ENCODE measurements at regions not wholly inside any gene's neighbourhood (a gene's known extent, or its start where the extent isn't known, plus 50 kb on each side); places are given as distances from the start of the nearest gene placed in this dataset.

DNA sequence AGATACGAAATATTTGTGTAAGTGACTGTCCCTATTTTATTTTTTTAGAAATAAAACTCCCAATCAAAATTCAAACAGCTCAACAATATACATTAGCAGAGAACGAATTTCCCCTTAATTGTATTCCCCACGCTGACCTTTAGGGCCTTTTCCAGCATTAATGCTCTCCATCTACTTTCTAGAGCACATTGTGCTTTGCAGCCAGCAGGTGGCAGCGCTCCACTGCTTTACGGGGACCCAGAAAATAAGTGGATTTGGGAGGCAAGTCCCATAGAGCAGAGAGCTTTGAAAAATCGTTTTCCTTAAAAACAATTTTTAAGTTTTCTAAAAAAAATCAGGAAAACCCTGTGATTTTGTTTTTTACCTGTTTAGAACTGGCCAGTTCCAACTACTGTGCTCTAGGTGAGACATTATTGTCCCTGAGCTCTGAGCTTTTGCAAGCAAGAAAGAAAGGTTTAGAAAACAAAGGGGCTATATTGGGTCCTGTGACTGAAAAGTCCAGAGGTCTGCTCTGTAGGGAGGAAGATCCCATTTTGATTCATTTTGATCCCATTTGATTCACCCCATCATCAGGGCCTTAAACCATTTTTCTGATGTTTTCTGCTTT lies 144.4 kb upstream of the ZNF644 start:
- Mint-ChIP-seq H3K27me3 (peaks cover 0 to 8% of the 10 kb centered on the region in 2 donors), H3K36me3 (no peaks in the 10 kb centered on the region), H3K4me3 (no peak overlapping the region), H3K27ac (no peak overlapping the region), H3K9me3 (no peaks in the 10 kb centered on the region), H3K4me1 (peaks cover 3 to 8% of the 10 kb centered on the region in 2 donors)
- DNase-seq, result no peak
- peak in 1 of 2 donors; percentile 49 for ATAC-seq (replicated peaks)

DNA sequence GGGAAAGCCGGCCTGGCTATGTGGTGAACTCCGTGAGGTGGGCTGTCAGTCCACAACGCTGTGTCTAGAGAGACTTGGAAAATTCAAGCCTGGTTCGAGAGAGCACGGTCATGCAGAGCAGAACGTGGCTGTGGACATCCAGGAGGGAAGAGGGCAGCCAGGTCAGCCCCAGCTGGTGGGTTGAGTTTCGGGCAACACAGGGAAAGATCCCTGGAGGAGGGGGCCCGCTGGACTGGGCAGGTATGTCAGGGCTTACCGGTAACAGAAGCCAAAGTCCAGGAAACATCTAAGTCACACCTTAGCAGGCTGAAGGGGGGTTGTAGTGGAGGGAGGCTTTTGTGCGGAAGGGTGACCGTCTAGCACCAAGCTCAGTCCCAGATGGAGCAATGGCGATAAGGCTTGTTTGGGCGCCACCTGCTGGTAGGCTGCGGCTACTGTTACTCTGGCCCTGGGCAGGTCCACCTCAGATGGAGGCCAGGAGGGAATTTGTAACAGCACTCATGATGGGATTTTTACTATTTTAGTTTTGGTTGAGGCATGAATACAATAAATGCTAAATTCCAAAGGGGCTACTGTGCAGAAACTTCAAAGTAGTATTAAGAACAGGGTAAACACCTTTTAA lies 143.3 kb upstream of the ZNF644 start:
- Mint-ChIP-seq H3K27ac (no peak overlapping the region), H3K4me3 (no peak overlapping the region), H3K27me3 (peaks cover 0 to 8% of the 10 kb centered on the region in 2 donors), H3K9me3 (no peaks in the 10 kb centered on the region), H3K4me1 (peaks cover 3 to 8% of the 10 kb centered on the region in 2 donors), H3K36me3 (no peaks in the 10 kb centered on the region)
- peak; percentile 98 for ATAC-seq (replicated peaks)
- peak; percentile 55 for DNase-seq

DNA sequence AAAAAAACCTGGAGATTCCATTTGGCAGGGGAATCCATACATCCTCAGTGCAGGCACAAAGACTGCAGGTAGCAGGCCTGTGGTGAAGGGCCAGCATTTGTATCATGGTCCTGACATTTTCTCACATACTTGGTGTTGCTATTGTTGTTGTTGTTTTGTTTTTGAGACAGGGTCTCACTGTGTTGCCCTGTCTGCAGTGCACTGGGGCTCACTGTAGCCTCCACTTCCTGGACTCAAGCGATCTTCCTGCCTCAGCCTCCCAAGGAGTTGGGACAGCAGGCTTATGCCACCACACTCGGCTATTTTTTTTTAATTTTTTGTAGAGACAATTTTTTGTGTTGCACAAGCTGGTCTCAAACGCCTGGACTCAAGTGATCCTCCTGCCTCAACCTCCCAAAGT lies 140.8 kb upstream of the ZNF644 start:
- Mint-ChIP-seq H3K27ac (no peak overlapping the region), H3K4me3 (no peak overlapping the region), H3K4me1 (peaks cover 3 to 8% of the 10 kb centered on the region in 2 donors), H3K9me3 (no peaks in the 10 kb centered on the region), H3K27me3 (peaks cover 0 to 3% of the 10 kb centered on the region in 2 donors), H3K36me3 (no peaks in the 10 kb centered on the region)
- ATAC-seq (replicated peaks) (no peak), DNase-seq (no peak)

DNA sequence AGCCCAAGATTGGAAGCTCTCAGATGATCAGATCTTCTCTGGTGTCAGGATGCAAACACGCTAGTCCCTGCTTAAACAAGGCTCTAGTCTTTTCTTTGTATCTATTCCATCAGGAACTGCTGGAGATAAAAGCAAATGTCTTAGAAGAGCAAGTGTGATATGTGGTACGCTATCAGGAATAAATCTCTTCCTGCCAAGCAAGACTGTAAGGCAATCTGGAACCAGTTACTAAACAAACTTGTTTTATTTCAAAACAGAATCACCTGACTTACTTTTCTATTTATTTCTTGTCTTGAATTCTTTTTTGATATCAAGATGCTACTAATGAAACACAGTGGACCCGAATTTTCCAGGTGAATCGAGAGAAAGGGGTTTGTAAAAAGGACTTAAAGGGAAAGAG lies 139.9 kb upstream of the ZNF644 start:
- Mint-ChIP-seq H3K4me1 (peaks cover 3 to 8% of the 10 kb centered on the region in 2 donors), H3K27me3 (peaks cover 0 to 6% of the 10 kb centered on the region in 2 donors), H3K27ac (no peak overlapping the region), H3K36me3 (no peaks in the 10 kb centered on the region), H3K9me3 (no peaks in the 10 kb centered on the region), H3K4me3 (no peak overlapping the region)
- DNase-seq, result no peak
- no peak for ATAC-seq (replicated peaks)

DNA sequence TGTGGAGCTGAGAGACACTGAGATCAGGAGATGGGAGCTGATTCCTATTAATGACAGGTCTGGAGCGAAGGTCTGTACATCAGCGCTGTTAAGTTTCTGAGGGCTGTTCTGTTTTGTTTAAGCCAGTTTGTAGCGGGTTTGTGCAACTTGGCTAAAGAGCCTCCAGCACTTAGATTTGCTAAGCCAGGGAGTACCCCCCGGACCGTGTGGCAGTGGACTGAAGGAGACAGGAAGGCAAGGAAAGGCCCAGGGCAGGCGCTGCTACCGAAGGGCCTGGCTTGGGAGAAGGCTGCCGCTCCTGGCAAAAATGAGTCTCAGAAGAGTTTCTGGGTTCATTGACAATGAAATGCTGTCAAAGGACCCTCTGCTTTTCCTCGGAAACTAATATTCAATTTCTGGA lies 139.3 kb upstream of the ZNF644 start:
- peaks cover 0 to 10% of the 10 kb centered on the region in 2 donors for H3K27me3 Mint-ChIP-seq
- peaks cover 3 to 8% of the 10 kb centered on the region in 2 donors for H3K4me1 Mint-ChIP-seq
- H3K27ac Mint-ChIP-seq, result no peak overlapping the region
- ATAC-seq (replicated peaks) (no peak), DNase-seq (no peak)
- H3K4me3 Mint-ChIP-seq, result no peak overlapping the region
- no peaks in the 10 kb centered on the region for H3K9me3 Mint-ChIP-seq
- no peaks in the 10 kb centered on the region for H3K36me3 Mint-ChIP-seq

DNA sequence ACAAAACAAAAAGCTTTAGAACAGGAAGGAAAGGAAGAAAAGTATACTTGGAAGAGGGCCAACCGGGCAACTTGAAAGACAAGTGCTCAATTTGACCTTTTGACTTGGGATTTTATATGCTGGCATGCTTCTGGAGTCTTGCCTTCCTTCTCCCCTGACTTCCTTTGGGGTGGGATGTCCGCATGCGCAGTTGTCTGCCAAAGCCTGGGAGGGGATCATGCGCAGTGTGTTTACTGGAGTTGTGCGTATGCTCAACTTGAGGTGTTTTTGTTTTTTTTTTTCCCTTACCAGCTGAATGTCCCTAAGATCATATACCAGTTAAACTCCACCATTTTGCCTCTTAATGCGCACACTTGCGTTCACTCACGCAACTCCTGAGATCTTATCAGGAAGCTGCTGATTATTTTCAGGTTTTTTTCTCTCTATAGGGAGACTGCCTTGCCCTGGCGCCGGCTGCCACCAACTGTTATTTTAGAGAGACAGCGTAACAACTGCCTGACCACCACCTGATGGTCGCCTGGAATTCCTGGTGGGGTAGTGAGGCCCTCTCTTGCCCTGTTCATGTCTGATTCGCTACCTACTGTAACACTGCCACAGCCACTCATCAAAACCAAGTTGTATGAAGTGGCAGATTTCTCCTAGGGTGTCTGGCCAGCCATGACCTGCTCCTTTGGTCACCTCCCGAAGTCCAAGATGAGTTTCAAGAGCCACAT lies 138.7 kb upstream of the ZNF644 start:
- DNase-seq (no peak), ATAC-seq (replicated peaks) (no peak)
- H3K36me3 Mint-ChIP-seq, result no peaks in the 10 kb centered on the region
- H3K4me3 Mint-ChIP-seq, result no peak overlapping the region
- H3K9me3 Mint-ChIP-seq, result no peaks in the 10 kb centered on the region
- peaks cover 3 to 10% of the 10 kb centered on the region in 2 donors for H3K27me3 Mint-ChIP-seq
- H3K4me1 Mint-ChIP-seq, result peaks cover 3 to 8% of the 10 kb centered on the region in 2 donors
- no peak overlapping the region for H3K27ac Mint-ChIP-seq

DNA sequence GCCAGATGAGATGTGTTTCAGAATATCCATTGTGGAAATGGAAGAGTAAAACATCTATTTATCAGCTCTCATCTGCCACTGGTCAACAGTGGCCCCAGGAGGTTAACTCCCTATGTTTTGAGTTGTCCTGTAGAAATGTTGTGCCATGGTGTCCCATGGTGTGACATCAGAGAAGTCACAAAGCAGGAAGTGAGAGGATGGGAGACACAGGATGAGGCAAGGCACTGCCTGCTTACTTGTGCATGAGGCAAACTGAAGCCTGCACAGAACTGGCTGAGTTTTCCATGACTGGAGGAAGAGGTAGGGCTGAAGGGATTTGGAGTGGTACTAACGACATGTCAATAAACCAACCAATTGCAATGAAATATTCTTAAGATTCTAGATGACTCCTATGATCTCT lies 131.5 kb upstream of the ZNF644 start:
- Mint-ChIP-seq H3K9me3 (no peaks in the 10 kb centered on the region), H3K27ac (no peak overlapping the region), H3K4me3 (no peak overlapping the region), H3K36me3 (no peaks in the 10 kb centered on the region), H3K27me3 (peaks cover 13 to 21% of the 10 kb centered on the region in 2 donors), H3K4me1 (no peaks in the 10 kb centered on the region)
- DNase-seq (no peak), ATAC-seq (replicated peaks) (no peak)

DNA sequence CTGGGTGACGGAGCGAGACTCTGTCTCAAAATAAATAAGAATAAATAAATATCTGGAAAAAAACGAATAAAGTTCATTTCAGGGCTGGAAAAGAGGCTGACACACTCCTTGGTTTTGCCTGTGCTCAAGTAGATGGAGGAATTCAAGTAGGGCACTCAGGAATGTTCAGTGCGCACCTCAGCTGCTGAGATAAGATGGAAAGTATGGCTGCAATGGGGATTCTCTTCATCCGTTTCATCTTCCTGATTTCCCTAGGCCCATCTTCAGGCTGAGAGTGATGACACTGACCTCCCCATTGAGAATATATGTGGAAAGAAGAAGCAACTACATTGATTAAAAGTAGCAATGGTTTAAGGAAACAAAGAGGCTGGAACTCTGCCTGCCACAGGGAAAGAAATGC lies 130.5 kb upstream of the ZNF644 start:
- no peak for DNase-seq
- ATAC-seq (replicated peaks), result no peak
- no peaks in the 10 kb centered on the region for H3K36me3 Mint-ChIP-seq
- H3K4me3 Mint-ChIP-seq, result no peak overlapping the region
- peaks cover 14 to 21% of the 10 kb centered on the region in 2 donors for H3K27me3 Mint-ChIP-seq
- H3K4me1 Mint-ChIP-seq, result no peaks in the 10 kb centered on the region
- no peak overlapping the region for H3K27ac Mint-ChIP-seq
- H3K9me3 Mint-ChIP-seq, result no peaks in the 10 kb centered on the region

DNA sequence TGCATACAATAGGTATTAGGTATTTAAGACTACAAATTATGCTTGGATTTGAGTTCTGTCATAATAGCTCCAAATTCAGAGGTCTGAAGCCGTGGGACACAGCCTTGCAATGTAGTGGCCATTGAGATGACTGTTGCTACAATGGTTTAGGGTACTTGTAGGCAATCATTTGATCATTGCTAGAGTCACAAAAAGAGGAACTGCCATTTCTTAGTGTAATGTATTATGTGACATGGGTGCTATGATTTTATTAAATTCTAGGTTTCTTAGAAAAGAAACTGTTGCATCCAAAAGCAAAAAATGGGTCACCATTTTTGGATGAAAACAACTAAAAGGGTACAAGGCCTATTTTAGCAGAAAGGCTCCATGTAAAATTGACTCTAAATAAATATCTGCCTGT lies 129.9 kb upstream of the ZNF644 start:
- no peak overlapping the region for H3K4me3 Mint-ChIP-seq
- DNase-seq (no peak), ATAC-seq (replicated peaks) (no peak)
- H3K36me3 Mint-ChIP-seq, result no peaks in the 10 kb centered on the region
- H3K27ac Mint-ChIP-seq, result no peak overlapping the region
- no peaks in the 10 kb centered on the region for H3K9me3 Mint-ChIP-seq
- H3K4me1 Mint-ChIP-seq, result no peaks in the 10 kb centered on the region
- peaks cover 14 to 15% of the 10 kb centered on the region in 2 donors for H3K27me3 Mint-ChIP-seq

DNA sequence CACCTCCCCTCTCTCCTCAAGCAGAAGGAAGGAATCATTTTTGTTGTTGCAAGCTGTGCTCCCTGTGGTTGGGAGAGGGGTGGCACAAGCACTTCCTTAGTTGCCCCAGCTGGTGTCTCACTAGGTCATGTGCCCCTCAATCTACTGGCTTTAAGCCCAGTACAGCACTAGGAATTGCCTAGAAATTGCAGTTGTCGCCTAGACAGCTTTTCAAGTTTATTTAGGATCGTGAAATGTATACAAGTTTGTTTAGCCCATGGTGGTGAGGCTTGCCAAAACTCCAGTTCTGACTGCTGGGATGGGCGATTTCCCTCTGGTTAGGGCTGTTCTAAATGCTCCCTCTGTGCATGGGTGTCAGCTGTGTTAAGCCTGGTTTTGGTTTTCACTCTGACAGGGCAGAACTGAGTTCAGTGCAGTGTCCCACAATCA lies 126.8 kb upstream of the ZNF644 start:
- peaks cover 5% of the 10 kb centered on the region in 2 donors for H3K27me3 Mint-ChIP-seq
- no peak overlapping the region for H3K4me3 Mint-ChIP-seq
- no peaks in the 10 kb centered on the region for H3K4me1 Mint-ChIP-seq
- H3K27ac Mint-ChIP-seq, result no peak overlapping the region
- DNase-seq (no peak), ATAC-seq (replicated peaks) (no peak)
- no peaks in the 10 kb centered on the region for H3K9me3 Mint-ChIP-seq
- H3K36me3 Mint-ChIP-seq, result no peaks in the 10 kb centered on the region

DNA sequence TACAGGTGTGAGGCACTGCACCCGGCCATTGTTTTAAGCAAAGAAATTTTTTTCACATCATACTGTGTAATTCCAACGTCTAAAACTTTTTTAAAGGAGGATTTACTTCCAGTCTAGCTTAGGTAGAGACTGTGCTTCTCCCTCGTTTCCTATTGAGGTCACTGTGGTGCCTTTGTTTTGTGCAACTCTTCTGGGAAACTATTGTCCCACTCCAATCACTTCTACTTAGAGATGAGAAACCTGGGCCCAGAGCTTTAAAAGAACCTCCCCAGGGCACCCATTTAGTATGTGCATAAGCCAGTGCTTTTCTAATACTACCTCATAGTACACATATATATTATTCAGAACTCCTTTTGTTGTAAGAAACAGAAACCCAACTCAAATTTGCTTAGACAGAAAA lies 120.0 kb upstream of the ZNF644 start:
- no peaks in the 10 kb centered on the region for H3K36me3 Mint-ChIP-seq
- no peak for DNase-seq
- no peak for ATAC-seq (replicated peaks)
- no peaks in the 10 kb centered on the region for H3K9me3 Mint-ChIP-seq
- no peak overlapping the region for H3K27ac Mint-ChIP-seq
- H3K4me1 Mint-ChIP-seq, result no peaks in the 10 kb centered on the region
- H3K27me3 Mint-ChIP-seq, result no peaks in the 10 kb centered on the region
- H3K4me3 Mint-ChIP-seq, result no peak overlapping the region

DNA sequence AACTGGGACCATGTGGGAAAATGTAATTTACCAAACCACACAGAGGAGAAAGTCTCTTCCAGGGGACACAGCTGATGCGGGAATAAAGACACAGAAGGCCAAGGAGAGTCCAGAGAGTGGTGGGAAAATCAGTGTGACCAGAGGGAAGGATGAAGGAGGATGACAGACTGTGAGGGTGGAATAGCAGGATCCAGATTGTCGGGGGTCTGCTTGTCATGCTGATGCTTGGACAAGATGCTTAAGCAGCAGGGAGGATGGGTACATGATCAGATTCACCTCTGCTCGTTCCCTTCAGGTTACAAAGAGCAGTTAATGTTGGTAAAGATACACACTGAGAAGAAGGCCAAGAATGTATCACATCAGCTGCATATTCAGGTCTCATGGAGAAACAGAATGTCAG lies 117.1 kb upstream of the ZNF644 start:
- Mint-ChIP-seq H3K36me3 (no peaks in the 10 kb centered on the region), H3K4me1 (no peaks in the 10 kb centered on the region), H3K27me3 (peaks cover 0 to under 1% of the 10 kb centered on the region in 2 donors), H3K9me3 (no peaks in the 10 kb centered on the region), H3K27ac (no peak overlapping the region), H3K4me3 (no peak overlapping the region)
- no peak for ATAC-seq (replicated peaks)
- no peak for DNase-seq

DNA sequence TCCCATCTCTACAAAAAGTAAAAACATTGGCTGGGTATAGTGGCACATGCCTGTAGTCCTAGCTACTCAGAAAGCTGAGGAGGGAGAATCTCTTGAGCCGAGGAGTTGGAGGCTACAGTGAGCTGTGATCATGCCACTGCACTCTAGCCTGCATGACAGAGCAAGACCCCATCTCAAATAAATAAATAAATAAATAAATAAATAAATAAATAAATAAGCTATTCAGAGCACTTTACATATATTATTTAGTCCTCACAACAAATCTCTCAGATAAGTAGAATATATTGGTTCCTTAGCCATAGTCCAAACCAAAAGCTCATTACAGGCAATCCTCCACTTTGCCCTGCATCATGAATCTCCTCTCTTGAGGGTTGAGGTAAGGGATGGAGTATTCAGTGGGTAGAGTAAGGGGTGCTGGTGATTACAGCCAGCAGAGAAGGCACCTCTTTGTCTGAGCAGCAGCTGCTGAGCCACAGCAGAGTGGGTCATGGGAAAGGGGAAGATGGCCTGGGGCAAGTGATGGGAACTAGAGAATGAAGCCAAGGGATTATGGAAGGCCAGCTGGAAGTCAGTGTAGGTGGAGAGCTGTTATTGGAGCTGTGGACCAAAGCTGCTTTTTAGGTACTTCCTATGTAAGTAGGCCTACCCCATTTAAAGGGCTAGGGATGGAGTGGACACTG lies 115.5 kb upstream of the ZNF644 start:
- Mint-ChIP-seq H3K9me3 (no peaks in the 10 kb centered on the region), H3K27me3 (peaks cover 4 to 7% of the 10 kb centered on the region in 2 donors), H3K36me3 (no peaks in the 10 kb centered on the region), H3K4me1 (no peaks in the 10 kb centered on the region), H3K27ac (no peak overlapping the region), H3K4me3 (no peak overlapping the region)
- DNase-seq (no peak), ATAC-seq (replicated peaks) (no peak)

DNA sequence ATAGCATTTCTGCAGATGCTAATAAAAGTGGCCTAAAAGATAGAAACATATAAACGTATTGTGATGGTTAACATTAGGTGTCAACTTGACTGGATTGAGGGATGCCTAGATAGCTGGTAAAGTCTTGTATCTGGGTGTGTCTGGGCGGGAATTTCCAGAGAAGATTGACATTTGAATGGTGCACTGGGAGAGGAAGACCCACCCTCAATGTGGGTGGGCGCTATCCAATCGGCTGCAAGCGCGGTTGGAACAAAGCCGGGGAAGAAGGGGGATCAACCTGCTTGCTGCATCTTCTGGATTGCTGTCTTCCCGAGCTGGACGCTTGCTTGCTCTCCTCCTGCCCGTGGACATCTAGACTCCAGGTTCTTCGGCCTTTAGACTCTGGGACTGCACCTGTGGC lies 114.0 kb upstream of the ZNF644 start:
- Mint-ChIP-seq H3K27ac (no peak overlapping the region), H3K36me3 (no peaks in the 10 kb centered on the region), H3K27me3 (peaks cover 7% of the 10 kb centered on the region in 2 donors), H3K9me3 (no peaks in the 10 kb centered on the region), H3K4me3 (no peak overlapping the region), H3K4me1 (no peaks in the 10 kb centered on the region)
- ATAC-seq (replicated peaks) (no peak), DNase-seq (no peak)
